Lower leg skin (tissue), 4 donors: ENCODE measurements at regions not wholly inside any gene's neighbourhood (a gene's known extent, or its start where the extent isn't known, plus 50 kb on each side); places are given as distances from the start of the nearest gene placed in this dataset.

Experiments used
- DNase-seq, 2 donors: peaks; one replicate each; pipeline ENCODE4 v3.0.0-alpha.2; 2019; ENCODE audit warnings: low spot score in 2 of 2
- H3K4me3 ChIP-seq: fragments of 200-600 bp; sonication (generic); 2 replicates; pipeline ENCODE4 v1.5.1; 2017; ENCODE audit warnings: mild to moderate bottlenecking, low read depth; ENCODE audit not compliant: poor library complexity, severe bottlenecking
- POLR2A ChIP-seq, 2 donors: fragments of 450-650 bp; IDR thresholded peaks; one replicate each; pipeline ENCODE4 v1.6.1; 2016 to 2017; ENCODE audit warnings: antibody characterized with exemption in 2 of 2, mild to moderate bottlenecking in 1 of 2, moderate library complexity in 1 of 2
- WGBS, 2 donors: methylation state at CpG; one replicate each; pipeline ENCODE4 v1.1.5; 2018; 5-methylcytosine and 5-hydroxymethylcytosine counted together
- intact Hi-C: fragments of 100-400 bp; cut with DNase I; formaldehyde crosslinking; loops from one replicate; pipeline ENCODE4 v1.15.0; 2023; ENCODE audit warnings: low total_unique reads
- TF ChIP-seq, protein P1 (sequence below), 3 donors: fragments of 450-650 bp; IDR thresholded peaks; one replicate each; pipeline ENCODE4 v1.5.1; 2016; ENCODE audit warnings: antibody characterized with exemption in 3 of 3, mild to moderate bottlenecking in 3 of 3, moderate library complexity in 2 of 3

DNA sequence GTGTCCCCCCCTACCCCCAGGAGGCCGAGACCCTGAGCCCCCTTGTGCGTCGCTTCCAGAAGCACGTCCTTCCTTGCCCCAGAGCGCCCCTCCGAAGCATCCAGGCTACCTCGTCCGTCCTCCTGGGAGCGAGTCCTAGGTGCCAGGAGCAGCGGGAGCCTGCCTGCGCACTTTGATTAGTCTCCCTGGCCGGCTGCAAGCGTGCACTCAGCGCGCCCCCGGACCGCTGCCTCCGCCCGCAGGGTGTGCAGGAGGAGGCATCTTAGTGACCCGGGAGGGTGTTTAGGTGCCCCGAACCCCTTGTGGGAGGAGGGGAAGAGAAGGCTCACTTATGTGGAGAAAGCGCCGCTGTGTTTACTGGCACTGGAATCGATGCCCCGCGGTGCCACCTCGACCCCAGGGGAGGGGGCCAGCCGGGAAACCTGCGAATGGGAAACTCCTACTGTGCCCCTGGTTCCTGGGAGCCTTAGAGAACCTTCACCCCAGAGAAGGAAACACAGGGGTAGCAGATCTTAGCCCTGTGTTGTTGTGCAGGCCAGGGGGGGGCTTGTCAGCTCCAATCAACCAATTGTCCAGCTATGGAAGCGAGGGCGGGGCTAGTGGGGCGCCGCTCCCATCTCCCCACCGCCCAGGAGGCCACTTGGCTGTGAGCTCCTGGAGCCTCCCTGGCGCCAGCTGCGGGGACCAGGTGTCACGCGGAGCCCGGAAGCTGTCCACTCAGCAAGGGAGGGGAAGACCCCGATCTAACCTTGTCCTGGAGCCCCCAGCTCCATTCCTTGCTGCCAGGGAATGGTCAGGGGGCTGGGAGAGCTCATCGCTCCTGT lies 922.8 kb upstream of the EEF2KMT start:
- no peak overlapping the region for H3K4me3 ChIP-seq
- intact Hi-C loops, result no loop called here
- DNase-seq, result no peak
- WGBS, 2 donors, result 9 to 10% methylated on average over 34 to 39 of the region's 41 CpGs
- TF ChIP-seq, protein P1, sequence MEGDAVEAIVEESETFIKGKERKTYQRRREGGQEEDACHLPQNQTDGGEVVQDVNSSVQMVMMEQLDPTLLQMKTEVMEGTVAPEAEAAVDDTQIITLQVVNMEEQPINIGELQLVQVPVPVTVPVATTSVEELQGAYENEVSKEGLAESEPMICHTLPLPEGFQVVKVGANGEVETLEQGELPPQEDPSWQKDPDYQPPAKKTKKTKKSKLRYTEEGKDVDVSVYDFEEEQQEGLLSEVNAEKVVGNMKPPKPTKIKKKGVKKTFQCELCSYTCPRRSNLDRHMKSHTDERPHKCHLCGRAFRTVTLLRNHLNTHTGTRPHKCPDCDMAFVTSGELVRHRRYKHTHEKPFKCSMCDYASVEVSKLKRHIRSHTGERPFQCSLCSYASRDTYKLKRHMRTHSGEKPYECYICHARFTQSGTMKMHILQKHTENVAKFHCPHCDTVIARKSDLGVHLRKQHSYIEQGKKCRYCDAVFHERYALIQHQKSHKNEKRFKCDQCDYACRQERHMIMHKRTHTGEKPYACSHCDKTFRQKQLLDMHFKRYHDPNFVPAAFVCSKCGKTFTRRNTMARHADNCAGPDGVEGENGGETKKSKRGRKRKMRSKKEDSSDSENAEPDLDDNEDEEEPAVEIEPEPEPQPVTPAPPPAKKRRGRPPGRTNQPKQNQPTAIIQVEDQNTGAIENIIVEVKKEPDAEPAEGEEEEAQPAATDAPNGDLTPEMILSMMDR (IDR thresholded peaks at IDR 0.05), result no peak
- TF ChIP-seq POLR2A (IDR thresholded peaks at IDR 0.05), result no peak

DNA sequence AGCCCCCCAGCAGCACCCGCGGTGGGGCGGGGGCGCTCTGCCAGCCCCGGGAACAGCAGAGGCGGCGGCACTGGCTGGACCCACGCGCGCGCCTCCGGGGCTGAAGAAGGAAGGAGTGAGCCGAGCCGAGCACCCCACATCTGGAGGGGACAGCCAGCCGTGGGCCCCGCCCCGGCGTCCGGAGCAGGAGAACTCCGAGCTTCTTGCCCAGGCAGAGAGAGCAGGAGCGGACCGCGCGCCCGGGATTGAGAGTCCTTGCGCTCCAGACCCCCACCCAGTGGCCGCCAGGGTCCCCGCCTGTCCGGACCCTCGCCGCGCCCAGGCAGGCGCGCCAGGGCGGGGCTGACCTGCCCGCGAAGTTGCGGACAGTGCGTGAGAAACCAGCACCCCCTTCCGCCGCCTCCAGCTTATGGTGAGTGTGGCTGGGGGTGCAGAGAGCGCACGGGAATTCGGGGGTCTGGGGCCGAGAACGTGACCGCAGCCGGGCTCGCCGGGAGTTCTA lies 921.9 kb upstream of the EEF2KMT start:
- WGBS, 2 donors, result 4 to 6% methylated on average over 10 to 35 of the region's 50 CpGs
- no peak overlapping the region for H3K4me3 ChIP-seq
- intact Hi-C loops, result no loop called here
- no peak for TF ChIP-seq POLR2A (IDR thresholded peaks at IDR 0.05)
- TF ChIP-seq, protein P1 (IDR thresholded peaks at IDR 0.05), result no peak
- no peak for DNase-seq

DNA sequence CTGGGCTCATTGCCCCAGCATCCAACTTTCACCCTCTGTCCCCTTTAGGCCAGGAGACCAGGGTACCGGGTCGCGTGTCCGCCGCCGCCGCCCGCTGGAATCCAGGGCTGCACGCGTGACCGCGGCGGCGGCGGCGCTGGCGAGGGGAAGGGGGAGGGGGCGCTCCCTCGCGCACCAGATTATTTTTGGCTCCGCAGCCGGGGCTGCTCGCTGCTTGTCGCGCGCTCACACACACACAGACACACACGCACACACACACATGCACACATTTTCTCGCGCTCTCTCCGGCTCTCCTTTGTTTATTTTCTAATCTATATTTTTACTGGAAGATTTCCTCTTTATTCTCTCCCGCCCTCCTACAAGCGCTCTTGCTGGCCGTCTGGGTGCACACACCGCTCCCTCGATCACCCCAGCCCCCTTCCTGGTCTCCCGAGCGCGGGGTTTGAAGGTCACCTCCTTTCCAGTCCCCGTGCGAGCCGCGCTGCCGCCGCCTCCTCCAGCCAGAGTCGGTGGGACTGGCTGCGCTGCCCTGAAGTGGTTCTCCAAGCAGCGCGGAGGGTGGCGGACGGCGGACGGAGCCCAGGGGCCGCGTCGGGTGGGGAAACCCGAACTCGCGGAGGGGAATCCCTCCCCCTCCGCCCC lies 921.4 kb upstream of the EEF2KMT start:
- WGBS, 2 donors, result 1 to 6% methylated on average over 48 to 49 of the region's 59 CpGs
- intact Hi-C loops, result no loop called here
- DNase-seq, result no peak
- TF ChIP-seq POLR2A (IDR thresholded peaks at IDR 0.05), result no peak
- TF ChIP-seq, protein P1 (IDR thresholded peaks at IDR 0.05), result no peak
- no peak overlapping the region for H3K4me3 ChIP-seq

DNA sequence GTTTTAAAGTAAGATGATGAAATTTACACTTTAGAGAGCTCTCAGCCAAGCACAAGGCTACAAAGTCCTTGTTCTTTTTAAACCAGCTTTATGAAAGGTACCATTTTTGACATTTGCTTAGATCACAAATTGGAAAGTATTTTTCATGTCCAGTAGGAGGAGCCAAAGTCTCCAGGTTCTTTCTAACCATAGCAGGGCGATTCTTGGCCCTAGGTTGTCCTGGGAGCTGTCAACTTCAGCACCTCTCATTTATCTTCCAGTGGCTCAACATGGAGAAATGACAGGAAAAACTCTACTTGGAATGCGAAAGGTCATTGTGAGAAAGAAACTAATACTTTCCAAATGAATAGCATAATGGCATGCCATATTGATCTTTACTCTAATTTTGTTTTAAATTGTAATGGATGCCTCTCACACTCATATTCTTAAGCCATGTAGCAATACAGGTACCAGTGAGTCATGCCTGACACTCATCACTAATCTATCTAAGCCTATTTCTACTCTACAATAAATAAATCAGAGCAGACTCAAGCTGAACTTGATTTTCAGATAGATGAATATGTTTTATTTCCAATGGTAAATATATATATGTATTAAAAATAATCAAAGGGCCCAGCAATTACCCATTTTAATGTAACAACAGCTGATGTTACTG lies 919.1 kb upstream of the EEF2KMT start:
- no peak for DNase-seq
- no peak overlapping the region for H3K4me3 ChIP-seq
- 15 to 23% methylated on average over 2 of the region's 2 CpGs for WGBS, 2 donors
- intact Hi-C loops, result no loop called here
- TF ChIP-seq, protein P1 (IDR thresholded peaks at IDR 0.05), result no peak
- TF ChIP-seq POLR2A (IDR thresholded peaks at IDR 0.05), result no peak

DNA sequence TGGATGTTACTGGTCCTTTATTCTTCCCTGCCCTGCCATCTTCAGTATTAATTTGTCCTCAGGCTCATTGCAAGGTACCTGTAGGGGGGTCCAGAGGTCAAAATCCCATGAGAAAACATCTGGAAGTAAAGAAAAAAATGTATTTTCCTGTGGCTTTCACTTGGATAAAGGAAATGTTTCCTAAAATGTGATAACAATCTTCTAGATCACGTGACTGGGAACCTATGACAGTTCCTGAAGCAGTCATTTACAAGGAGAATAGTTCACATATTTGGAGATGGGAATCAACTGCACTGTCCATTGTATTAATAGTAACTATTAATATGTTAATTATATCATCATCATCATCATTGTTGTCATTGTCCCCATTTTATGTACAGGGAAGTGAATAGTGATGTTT lies 915.1 kb upstream of the EEF2KMT start:
- no peak overlapping the region for H3K4me3 ChIP-seq
- DNase-seq, result no peak
- 44 to 54% methylated on average over 1 of the region's 1 CpG for WGBS, 2 donors
- TF ChIP-seq, protein P1 (IDR thresholded peaks at IDR 0.05), result no peak
- TF ChIP-seq POLR2A (IDR thresholded peaks at IDR 0.05), result no peak
- intact Hi-C loops, result no loop called here
